Ishikawa (cell line): ENCODE measurements at regions not wholly inside any gene's neighbourhood (a gene's known extent, or its start where the extent isn't known, plus 50 kb on each side); places are given as distances from the start of the nearest gene placed in this dataset.

Experiments
- CEBPB ChIP-seq: IDR thresholded peaks from 2 replicates; pipeline ENCODE4 v1.6.1; 2012
- CREB1 ChIP-seq: IDR thresholded peaks from 2 replicates; pipeline ENCODE4 v1.6.1; 2012; ENCODE audit warnings: low read depth
- EGR1 ChIP-seq: IDR thresholded peaks from 2 replicates; pipeline ENCODE4 v1.6.1; 2012
- EP300 ChIP-seq: IDR thresholded peaks from 2 replicates; pipeline ENCODE4 v1.6.1; 2012; ENCODE audit warnings: borderline replicate concordance
- FOXM1 ChIP-seq: IDR thresholded peaks from 2 replicates; pipeline ENCODE4 v1.6.1; 2012; ENCODE audit warnings: low read depth, borderline replicate concordance
- MAX ChIP-seq: IDR thresholded peaks from 2 replicates; pipeline ENCODE4 v1.6.1; 2012
- NFIC ChIP-seq: IDR thresholded peaks from 2 replicates; pipeline ENCODE4 v1.6.1; 2012
- RAD21 ChIP-seq: IDR thresholded peaks from 2 replicates; pipeline ENCODE4 v1.6.1; 2012; ENCODE audit warnings: low read depth
- REST ChIP-seq: IDR thresholded peaks from 2 replicates; pipeline ENCODE4 v1.6.1; 2012; ENCODE audit warnings: low read depth, mild to moderate bottlenecking
- TAF1 ChIP-seq: IDR thresholded peaks from 2 replicates; pipeline ENCODE4 v1.6.1; 2012; ENCODE audit warnings: low read depth, mild to moderate bottlenecking
- TCF12 ChIP-seq: IDR thresholded peaks from 2 replicates; pipeline ENCODE4 v1.6.1; 2012; ENCODE audit warnings: low read depth
- TEAD4 ChIP-seq: IDR thresholded peaks from 2 replicates; pipeline ENCODE4 v1.6.1; 2012
- USF1 ChIP-seq: IDR thresholded peaks from 2 replicates; pipeline ENCODE4 v1.6.1; 2012
- YY1 ChIP-seq: IDR thresholded peaks from 2 replicates; pipeline ENCODE4 v1.6.1; 2012; ENCODE audit warnings: low read depth
- ZBTB7A ChIP-seq: IDR thresholded peaks from 2 replicates; pipeline ENCODE4 v1.6.1; 2012; ENCODE audit warnings: low read depth

- TF ChIP-seq MAX (no peak), TEAD4 (no peak), EGR1 (no peak), CEBPB (no peak), USF1 (no peak), YY1 (no peak), ZBTB7A (no peak), CREB1 (no peak), REST (no peak), TCF12 (no peak), EP300 (no peak), TAF1 (no peak), RAD21 (no peak), FOXM1 (no peak), NFIC (no peak)
Observed at GRCh38 chr9:30193421-30193820, 2191.0 kb upstream of the ACO1 start.

GRCh38 chr9:30196941-30197340 lies 2187.5 kb upstream of the ACO1 start:
- TF ChIP-seq MAX (no peak), ZBTB7A (no peak), TEAD4 (no peak), RAD21 (no peak), REST (no peak), USF1 (no peak), EP300 (no peak), CREB1 (no peak), TAF1 (no peak), FOXM1 (no peak), EGR1 (no peak), NFIC (no peak)

GRCh38 chr9:30197453-30197852 lies 2187.0 kb upstream of the ACO1 start:
- TF ChIP-seq CEBPB (no peak), REST (no peak), EP300 (no peak), FOXM1 (no peak)

GRCh38 chr9:30197954-30198353 lies 2186.5 kb upstream of the ACO1 start:
- peak; percentile 78 for TF ChIP-seq NFIC
- TF ChIP-seq YY1 = 0 out of 2 replicates have a peak, but pooled peaks have one; percentile 40
- TF ChIP-seq EP300 = no peak

- TF ChIP-seq TCF12 = no peak
- no peak for TF ChIP-seq RAD21
Observed at GRCh38 chr9:30198463-30199309, 2185.8 kb upstream of the ACO1 start.
